KMS-11 (cell line): ENCODE measurements at regions not wholly inside any gene's neighbourhood (a gene's known extent, or its start where the extent isn't known, plus 50 kb on each side); places are given as distances from the start of the nearest gene placed in this dataset.
"Not testable (repeated sequence)": the region's sequence is repeated elsewhere in the genome, so short reads cannot be mapped to it uniquely, and the experiment has no call there.

Experiments
- H2AFZ ChIP-seq: fragments of 200-600 bp; sonication (generic); 2 replicates; pipeline ENCODE4 v1.6.1; 2016; ENCODE audit warnings: antibody characterized with exemption, mixed run types, low read depth
- H3K27ac ChIP-seq: fragments of 200-600 bp; sonication (generic); 2 replicates; pipeline ENCODE4 v1.6.1; 2016; ENCODE audit warnings: mild to moderate bottlenecking, mixed run types
- H3K27me3 ChIP-seq: fragments of 200-600 bp; sonication (generic); 2 replicates; pipeline ENCODE4 v1.6.1; 2017; ENCODE audit warnings: mild to moderate bottlenecking, low read depth, mixed run types, moderate library complexity; ENCODE audit not compliant: insufficient read depth
- H3K36me3 ChIP-seq: fragments of 200-600 bp; sonication (generic); 2 replicates; pipeline ENCODE4 v1.6.1; 2017; ENCODE audit warnings: mild to moderate bottlenecking, mixed run types; ENCODE audit not compliant: insufficient read depth
- H3K4me1 ChIP-seq: fragments of 200-600 bp; sonication (generic); 2 replicates; pipeline ENCODE4 v1.6.1; 2016; ENCODE audit warnings: mild to moderate bottlenecking, low read depth, mixed run types; ENCODE audit not compliant: poor library complexity, severe bottlenecking
- H3K4me2 ChIP-seq: fragments of 200-600 bp; sonication (generic); 2 replicates; pipeline ENCODE4 v1.7.0; 2016; ENCODE audit warnings: mild to moderate bottlenecking, mixed run types
- H3K4me3 ChIP-seq: fragments of 200-600 bp; sonication (generic); IDR thresholded peaks from 2 replicates; pipeline ENCODE4 v1.6.1; 2017; ENCODE audit warnings: low read depth, low read length, mixed read lengths; ENCODE audit not compliant: insufficient read depth
- H3K79me2 ChIP-seq: fragments of 200-600 bp; sonication (generic); 2 replicates; pipeline ENCODE4 v1.6.1; 2016; ENCODE audit warnings: low read depth, mixed run types; ENCODE audit not compliant: insufficient read depth
- H3K9ac ChIP-seq: fragments of 200-600 bp; sonication (generic); 2 replicates; pipeline ENCODE4 v1.6.1; 2016; ENCODE audit warnings: mild to moderate bottlenecking, mixed run types
- H4K20me1 ChIP-seq: fragments of 200-600 bp; sonication (generic); 2 replicates; pipeline ENCODE4 v1.6.1; 2016; ENCODE audit warnings: mild to moderate bottlenecking, mixed run types; ENCODE audit not compliant: insufficient read depth
- TF ChIP-seq, protein P1 (sequence below): fragments of 200-600 bp; sonication (generic); conservative IDR thresholded peaks from 2 replicates; pipeline ENCODE4 v1.6.1; 2017; ENCODE audit warnings: low read depth, mild to moderate bottlenecking, antibody characterized with exemption, low read length, moderate library complexity, mixed read lengths

DNA sequence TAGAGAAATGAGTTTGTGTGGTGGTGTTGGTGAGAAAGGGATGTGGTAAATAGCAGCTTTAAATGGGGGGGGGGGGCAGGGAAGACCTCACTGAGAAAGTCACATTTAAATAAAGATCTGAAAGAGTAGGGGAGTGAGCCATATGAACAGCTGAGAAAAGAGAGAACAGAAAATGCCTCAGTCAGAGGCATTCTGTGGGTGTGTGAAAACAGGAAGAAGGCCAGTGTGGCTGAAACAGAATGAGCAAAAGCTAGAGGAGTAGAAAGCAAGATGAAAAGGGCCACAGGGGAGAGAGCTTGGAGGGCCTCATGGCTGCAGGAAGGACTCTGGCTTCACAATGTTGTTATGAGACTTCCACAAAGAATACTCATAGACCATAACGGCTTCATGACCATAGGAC is 783.3 kb downstream of the ZPLD1 start:
- H3K4me1 ChIP-seq: peaks cover 9% of the 10 kb centered on the region
- H3K27me3 ChIP-seq: no peaks in the 10 kb centered on the region
- H2AFZ ChIP-seq: no peak overlapping the region
- H4K20me1 ChIP-seq: no peaks in the 10 kb centered on the region; the same call in 1 of the 2 replicates
- H3K36me3 ChIP-seq: no peaks in the 10 kb centered on the region
- no peak overlapping the region for H3K9ac ChIP-seq
- no peaks in the 10 kb centered on the region for H3K79me2 ChIP-seq
- no peak overlapping the region for H3K4me3 ChIP-seq
- H3K27ac ChIP-seq: no peak overlapping the region
- TF ChIP-seq, protein P1, sequence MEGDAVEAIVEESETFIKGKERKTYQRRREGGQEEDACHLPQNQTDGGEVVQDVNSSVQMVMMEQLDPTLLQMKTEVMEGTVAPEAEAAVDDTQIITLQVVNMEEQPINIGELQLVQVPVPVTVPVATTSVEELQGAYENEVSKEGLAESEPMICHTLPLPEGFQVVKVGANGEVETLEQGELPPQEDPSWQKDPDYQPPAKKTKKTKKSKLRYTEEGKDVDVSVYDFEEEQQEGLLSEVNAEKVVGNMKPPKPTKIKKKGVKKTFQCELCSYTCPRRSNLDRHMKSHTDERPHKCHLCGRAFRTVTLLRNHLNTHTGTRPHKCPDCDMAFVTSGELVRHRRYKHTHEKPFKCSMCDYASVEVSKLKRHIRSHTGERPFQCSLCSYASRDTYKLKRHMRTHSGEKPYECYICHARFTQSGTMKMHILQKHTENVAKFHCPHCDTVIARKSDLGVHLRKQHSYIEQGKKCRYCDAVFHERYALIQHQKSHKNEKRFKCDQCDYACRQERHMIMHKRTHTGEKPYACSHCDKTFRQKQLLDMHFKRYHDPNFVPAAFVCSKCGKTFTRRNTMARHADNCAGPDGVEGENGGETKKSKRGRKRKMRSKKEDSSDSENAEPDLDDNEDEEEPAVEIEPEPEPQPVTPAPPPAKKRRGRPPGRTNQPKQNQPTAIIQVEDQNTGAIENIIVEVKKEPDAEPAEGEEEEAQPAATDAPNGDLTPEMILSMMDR: no peak
- no peak overlapping the region for H3K4me2 ChIP-seq

DNA sequence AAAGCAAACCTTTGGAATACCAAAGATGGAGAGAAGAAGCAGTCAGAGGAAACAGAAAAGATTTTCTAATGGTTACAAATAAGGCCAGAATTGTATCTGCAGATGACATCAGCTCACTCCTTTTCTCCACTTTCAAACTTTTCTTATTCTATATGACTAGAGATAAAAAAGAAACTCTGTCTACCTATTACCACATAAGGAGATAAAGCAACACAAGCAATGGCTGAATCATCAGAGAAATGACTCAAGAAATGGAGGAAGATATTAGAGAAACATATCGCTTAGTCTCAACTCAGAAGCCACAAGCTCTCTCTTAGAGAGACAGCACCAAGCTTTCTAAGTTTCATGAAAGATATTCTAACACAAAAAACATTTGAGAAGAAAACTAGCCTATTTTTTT is 784.0 kb downstream of the ZPLD1 start:
- no peak overlapping the region for H3K4me3 ChIP-seq
- H3K27ac ChIP-seq: no peak overlapping the region
- H3K36me3 ChIP-seq: no peaks in the 10 kb centered on the region
- H3K27me3 ChIP-seq: no peaks in the 10 kb centered on the region
- H4K20me1 ChIP-seq: no peaks in the 10 kb centered on the region; the same call in 1 of the 2 replicates
- H3K4me2 ChIP-seq: no peak overlapping the region
- H3K79me2 ChIP-seq: no peaks in the 10 kb centered on the region
- H3K9ac ChIP-seq: no peak overlapping the region
- no peak overlapping the region for H2AFZ ChIP-seq
- TF ChIP-seq, protein P1: no peak
- H3K4me1 ChIP-seq: peaks cover 9% of the 10 kb centered on the region

DNA sequence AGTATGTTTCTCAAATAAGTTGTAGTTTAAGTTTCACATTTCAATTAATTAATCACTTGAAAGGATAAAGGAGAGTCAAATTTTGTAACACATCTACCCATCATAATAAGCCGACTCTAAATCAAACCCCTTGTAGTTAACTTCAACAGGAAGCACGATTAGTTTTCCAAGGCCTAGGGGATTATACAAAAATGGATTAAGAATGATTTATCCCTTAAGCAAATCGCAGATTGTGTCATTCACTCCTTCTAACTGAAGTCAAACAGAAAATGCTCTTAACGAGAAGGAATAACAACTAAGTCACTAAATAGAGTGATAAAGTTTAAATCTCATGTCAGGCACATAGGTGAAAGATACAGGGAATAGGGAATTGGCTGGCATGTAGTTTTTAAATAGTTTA is 792.8 kb downstream of the ZPLD1 start:
- H2AFZ ChIP-seq: no peak overlapping the region
- H3K79me2 ChIP-seq: no peaks in the 10 kb centered on the region
- no peaks in the 10 kb centered on the region for H3K36me3 ChIP-seq
- H3K4me2 ChIP-seq: no peak overlapping the region
- TF ChIP-seq, protein P1: no peak
- H3K27me3 ChIP-seq: no peaks in the 10 kb centered on the region
- H3K9ac ChIP-seq: no peak overlapping the region
- no peak overlapping the region for H3K4me3 ChIP-seq
- H3K4me1 ChIP-seq: no peaks in the 10 kb centered on the region
- H3K27ac ChIP-seq: no peak overlapping the region
- no peaks in the 10 kb centered on the region for H4K20me1 ChIP-seq

DNA sequence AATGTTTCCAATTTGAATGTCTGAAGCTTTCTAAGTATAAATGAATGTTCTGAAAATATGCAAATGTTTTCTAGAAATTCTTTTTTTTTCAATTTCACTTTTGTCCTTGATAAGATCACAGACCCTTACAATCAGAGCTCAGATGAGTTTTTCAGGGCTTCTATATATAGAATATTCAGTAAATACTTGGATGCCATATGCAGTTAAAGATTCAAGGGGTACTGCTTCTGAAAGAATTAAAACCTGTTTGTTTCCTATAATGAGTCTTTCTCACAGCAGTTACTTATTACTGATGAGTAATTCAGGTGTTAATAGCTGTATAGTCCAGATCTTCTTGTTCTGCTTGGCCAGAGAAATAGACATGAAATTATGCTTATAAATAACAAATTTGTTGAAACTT is 812.6 kb downstream of the ZPLD1 start:
- H3K4me1 ChIP-seq: no peaks in the 10 kb centered on the region
- H3K36me3 ChIP-seq: no peaks in the 10 kb centered on the region
- H3K9ac ChIP-seq: no peak overlapping the region
- no peak overlapping the region for H3K4me3 ChIP-seq
- H4K20me1 ChIP-seq: no peaks in the 10 kb centered on the region
- no peak overlapping the region for H2AFZ ChIP-seq
- no peak overlapping the region for H3K4me2 ChIP-seq
- H3K79me2 ChIP-seq: no peaks in the 10 kb centered on the region
- no peak overlapping the region for H3K27ac ChIP-seq
- TF ChIP-seq, protein P1: no peak
- no peaks in the 10 kb centered on the region for H3K27me3 ChIP-seq

DNA sequence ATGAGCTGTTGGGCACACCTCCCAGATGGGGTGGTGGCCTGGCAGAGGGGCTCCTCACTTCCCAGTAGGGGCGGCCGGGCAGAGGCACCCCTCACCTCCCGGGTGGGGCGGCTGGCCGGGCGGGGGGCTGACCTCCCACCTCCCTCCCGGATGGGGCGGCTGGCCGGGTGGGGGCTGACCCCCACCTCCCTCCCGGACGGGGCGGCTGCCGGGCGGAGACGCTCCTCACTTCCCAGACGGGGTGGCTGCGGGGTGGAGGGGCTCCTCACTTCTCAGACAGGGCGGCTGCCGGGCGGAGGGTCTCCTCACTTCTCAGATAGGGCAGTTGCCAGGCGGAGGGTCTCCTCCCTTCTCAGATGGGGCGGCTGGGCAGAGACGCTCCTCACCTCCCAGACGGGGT is 820.0 kb downstream of the ZPLD1 start:
- not testable (repeated sequence) for H3K27me3 ChIP-seq, H3K36me3 ChIP-seq, H3K4me2 ChIP-seq, H3K9ac ChIP-seq, H3K4me3 ChIP-seq, H3K79me2 ChIP-seq, H2AFZ ChIP-seq, H3K4me1 ChIP-seq, H4K20me1 ChIP-seq, H3K27ac ChIP-seq
